Thoracic aorta (tissue), 2 donors: ENCODE measurements at regions not wholly inside any gene's neighbourhood (a gene's known extent, or its start where the extent isn't known, plus 50 kb on each side); places are given as distances from the start of the nearest gene placed in this dataset.

Source experiments
- ATAC-seq: fragments of 150-250 bp; one replicate; pipeline ENCODE4 v1.8.0; 2017; ENCODE audit warnings: low read depth; ENCODE audit not compliant: insufficient number of reproducible peaks, low FRiP score
- DNase-seq: peaks from one replicate; pipeline ENCODE4 v3.0.0-alpha.2; 2020; ENCODE audit warnings: low spot score
- H3K27ac ChIP-seq, 2 donors: fragments of 200-600 bp; sonication (generic); 1 replicate in 1 of 2; 2 replicates in 1 of 2; pipeline ENCODE4 v1.5.1; 2016; ENCODE audit warnings: mild to moderate bottlenecking in 2 of 2, moderate library complexity in 2 of 2
- H3K27me3 ChIP-seq: fragments of 200-600 bp; sonication (generic); replicated peaks from 2 replicates; pipeline ENCODE4 v1.6.0; 2016; ENCODE audit warnings: mild to moderate bottlenecking; ENCODE audit not compliant: insufficient read depth
- H3K36me3 ChIP-seq: fragments of 200-600 bp; sonication (generic); one replicate; pipeline ENCODE4 v1.5.1; 2016
- H3K4me1 ChIP-seq, 2 donors: fragments of 200-600 bp; sonication (generic); 1 replicate in 1 of 2; 2 replicates in 1 of 2; pipeline versions ENCODE4 v1.5.1 to v1.6.0; 2016; ENCODE audit warnings: low read depth in 2 of 2, mild to moderate bottlenecking in 1 of 2; ENCODE audit not compliant: control insufficient read depth in 1 of 2
- H3K4me3 ChIP-seq: fragments of 200-600 bp; sonication (generic); 2 replicates; pipeline ENCODE4 v1.5.1; 2016; ENCODE audit warnings: mild to moderate bottlenecking
- H3K9me3 ChIP-seq: fragments of 200-600 bp; sonication (generic); 2 replicates; pipeline ENCODE4 v1.5.1; 2016
- CTCF ChIP-seq: fragments of 200-600 bp; sonication (generic); IDR thresholded peaks from one replicate; pipeline ENCODE4 v1.5.1; 2019; ENCODE audit warnings: antibody characterized with exemption

GRCh38 chr5:164000819-164001218, 495.4 kb downstream of the MAT2B start:
- H3K9me3 ChIP-seq = no peaks in the 10 kb centered on the region
- no peak overlapping the region for H3K4me3 ChIP-seq
- TF ChIP-seq CTCF = no peak
- no peaks in the 10 kb centered on the region for H3K36me3 ChIP-seq
- ATAC-seq (no peak), DNase-seq (no peak)
- H3K27me3 ChIP-seq = no peaks in the 10 kb centered on the region
- H3K27ac ChIP-seq = no peak overlapping the region
- H3K4me1 ChIP-seq = no peaks in the 10 kb centered on the region

- no peak for ATAC-seq
- no peaks in the 10 kb centered on the region for H3K4me1 ChIP-seq
- H3K27ac ChIP-seq = no peak overlapping the region
- no peak for DNase-seq
- H3K4me3 ChIP-seq = no peak overlapping the region
- no peak for TF ChIP-seq CTCF
- H3K36me3 ChIP-seq = no peaks in the 10 kb centered on the region
- no peaks in the 10 kb centered on the region for H3K9me3 ChIP-seq
- no peaks in the 10 kb centered on the region for H3K27me3 ChIP-seq
Measured at GRCh38 chr5:164002214-164002613, 496.8 kb downstream of the MAT2B start.

GRCh38 chr5:164002628-164003027, 497.2 kb downstream of the MAT2B start:
- Histone ChIP-seq H3K4me1 (no peaks in the 10 kb centered on the region), H3K9me3 (no peaks in the 10 kb centered on the region), H3K27ac (no peak overlapping the region), H3K4me3 (no peak overlapping the region), H3K27me3 (no peaks in the 10 kb centered on the region), H3K36me3 (no peaks in the 10 kb centered on the region)
- DNase-seq (no peak), ATAC-seq (no peak)
- TF ChIP-seq CTCF = no peak

- H3K27me3 ChIP-seq = no peaks in the 10 kb centered on the region
- H3K9me3 ChIP-seq = no peaks in the 10 kb centered on the region
- no peaks in the 10 kb centered on the region for H3K4me1 ChIP-seq
- no peak overlapping the region for H3K4me3 ChIP-seq
- H3K27ac ChIP-seq = no peak overlapping the region
- ATAC-seq = no peak
- no peaks in the 10 kb centered on the region for H3K36me3 ChIP-seq
- DNase-seq = no peak
- TF ChIP-seq CTCF = no peak
Measured at GRCh38 chr5:164005071-164005470, 499.7 kb downstream of the MAT2B start.

- H3K36me3 ChIP-seq = no peaks in the 10 kb centered on the region
- H3K27ac ChIP-seq = no peak overlapping the region
- H3K4me3 ChIP-seq = no peak overlapping the region
- H3K27me3 ChIP-seq = no peaks in the 10 kb centered on the region
- no peaks in the 10 kb centered on the region for H3K4me1 ChIP-seq
- TF ChIP-seq CTCF = no peak
- no peaks in the 10 kb centered on the region for H3K9me3 ChIP-seq
- ATAC-seq (no peak), DNase-seq (no peak)
Measured at GRCh38 chr5:164007064-164007463, 501.6 kb downstream of the MAT2B start.
